CD14-positive monocyte (primary cell): ENCODE measurements at regions not wholly inside any gene's neighbourhood (a gene's known extent, or its start where the extent isn't known, plus 50 kb on each side); places are given as distances from the start of the nearest gene placed in this dataset.

Experiments
- DNase-seq, 3 donors: peaks; one replicate each; pipeline ENCODE4 v3.0.0-alpha.2; 2011 to 2022
- H2AFZ ChIP-seq: 2 replicates; pipeline ENCODE4 v1.6.0; 2012; ENCODE audit warnings: mild to moderate bottlenecking, low read depth, low read length, inconsistent platforms; ENCODE audit not compliant: insufficient read depth, poor library complexity, severe bottlenecking
- H3K27ac ChIP-seq, 2 donors: 1 replicate in 1 of 2; 2 replicates in 1 of 2; pipeline ENCODE4 v1.5.1; 2012 to 2013; ENCODE audit warnings: low read length in 2 of 2, control low read depth in 1 of 2, inconsistent platforms in 1 of 2, low read depth in 1 of 2, mild to moderate bottlenecking in 1 of 2
- H3K27me3 ChIP-seq, 2 donors: one replicate each; pipeline versions ENCODE4 v1.6.0 to v1.6.1; 2011 to 2013; ENCODE audit warnings: low read length in 2 of 2; ENCODE audit not compliant: control insufficient read depth in 2 of 2, insufficient read depth in 2 of 2
- H3K36me3 ChIP-seq, 2 donors: replicated peaks in 1 of 2; 1 replicate in 1 of 2; 2 replicates in 1 of 2; pipeline versions ENCODE4 v1.5.1 to v1.6.1; 2012 to 2013; ENCODE audit warnings: low read length in 2 of 2, control low read depth in 1 of 2, inconsistent platforms in 1 of 2, mild to moderate bottlenecking in 1 of 2; ENCODE audit not compliant: insufficient read depth in 2 of 2, control insufficient read depth in 1 of 2
- H3K4me1 ChIP-seq, 2 donors: 1 replicate in 1 of 2; 2 replicates in 1 of 2; pipeline versions ENCODE4 v1.5.1 to v1.6.1; 2012 to 2013; ENCODE audit warnings: low read length in 2 of 2, control low read depth in 1 of 2, inconsistent platforms in 1 of 2, mild to moderate bottlenecking in 1 of 2, moderate library complexity in 1 of 2; ENCODE audit not compliant: insufficient read depth in 2 of 2, control insufficient read depth in 1 of 2
- H3K4me2 ChIP-seq: replicated peaks from 2 replicates; pipeline ENCODE3; 2012; ENCODE audit warnings: low read length, moderate library complexity, mild to moderate bottlenecking; ENCODE audit not compliant: poor library complexity, severe bottlenecking; ENCODE audit errors: extremely low read depth
- H3K4me3 ChIP-seq, 3 experiments: fragments of 200-600 bp in 1 of 3; sonication (generic) in 1 of 3; replicated peaks in 1 of 3; 1 replicate in 2 of 3; 2 replicates in 1 of 3; pipeline ENCODE4 v1.5.1; 2011 to 2013; ENCODE audit warnings: low read length in 3 of 3, mild to moderate bottlenecking in 3 of 3, control low read depth in 2 of 3, low read depth in 2 of 3, inconsistent platforms in 1 of 3, moderate library complexity in 1 of 3
- H3K79me2 ChIP-seq: 2 replicates; pipeline ENCODE4 v1.6.0; 2012; ENCODE audit warnings: mild to moderate bottlenecking, control low read depth, inconsistent platforms, low read length, moderate library complexity; ENCODE audit not compliant: insufficient read depth
- H3K9ac ChIP-seq: 2 replicates; pipeline ENCODE4 v1.6.0; 2017; ENCODE audit warnings: low read length, mild to moderate bottlenecking; ENCODE audit not compliant: insufficient read depth, poor library complexity, severe bottlenecking
- H3K9me3 ChIP-seq, 2 donors: replicated peaks in 1 of 2; 1 replicate in 1 of 2; 2 replicates in 1 of 2; pipeline versions ENCODE4 v1.5.1 to v1.6.1; 2012 to 2013; ENCODE audit warnings: low read length in 2 of 2, control low read depth in 1 of 2; ENCODE audit not compliant: control insufficient read depth in 1 of 2, insufficient read depth in 1 of 2
- H4K20me1 ChIP-seq: 2 replicates; pipeline ENCODE4 v1.6.0; 2012; ENCODE audit warnings: mild to moderate bottlenecking, low read length, control low read depth, moderate library complexity; ENCODE audit not compliant: insufficient read depth
- H3K27ac Mint-ChIP-seq, 7 donors: one replicate each; pipeline ENCODE4 v1.8.0; 2020; ENCODE audit warnings: mild to moderate bottlenecking in 7 of 7, mixed read lengths in 7 of 7, moderate library complexity in 6 of 7, inconsistent platforms in 2 of 7
- H3K27me3 Mint-ChIP-seq, 3 donors: one replicate each; pipeline ENCODE4 v1.8.0; 2021 to 2022; ENCODE audit warnings: low read depth in 3 of 3, mild to moderate bottlenecking in 3 of 3, mixed read lengths in 3 of 3, moderate library complexity in 3 of 3, inconsistent platforms in 1 of 3
- H3K36me3 Mint-ChIP-seq, 2 donors: one replicate each; pipeline ENCODE4 v1.8.0; 2020; ENCODE audit warnings: mixed read lengths in 2 of 2, inconsistent platforms in 1 of 2, mild to moderate bottlenecking in 1 of 2
- H3K4me1 Mint-ChIP-seq: one replicate; pipeline ENCODE4 v1.8.0; 2020; ENCODE audit warnings: mild to moderate bottlenecking, mixed read lengths
- H3K4me3 Mint-ChIP-seq, 2 donors: one replicate each; pipeline ENCODE4 v1.8.0; 2020; ENCODE audit warnings: mild to moderate bottlenecking in 2 of 2, mixed read lengths in 2 of 2, moderate library complexity in 1 of 2
- H3K9me3 Mint-ChIP-seq, 7 donors: one replicate each; pipeline ENCODE4 v1.8.0; 2020 to 2022; ENCODE audit warnings: mixed read lengths in 7 of 7, mild to moderate bottlenecking in 6 of 7, moderate library complexity in 6 of 7, inconsistent platforms in 2 of 7
- CTCF ChIP-seq: fragments of 200-600 bp; IDR thresholded peaks from one replicate; pipeline ENCODE4 v1.8.0; 2022; ENCODE audit warnings: antibody characterized with exemption, mild to moderate bottlenecking
- WGBS: methylation state at CpG from one replicate; pipeline ENCODE4 v1.1.5; 2013; ENCODE audit warnings: missing lambda C conversion rate; ENCODE audit not compliant: insufficient coverage; 5-methylcytosine and 5-hydroxymethylcytosine counted together
- intact Hi-C, 2 donors: fragments of 100-400 bp; cut with micrococcal nuclease; formaldehyde crosslinking; loops; one replicate each; pipeline versions ENCODE4 v1.15.0 to v1.15.1; 2023

GRCh38 chr2:21424375-21424774 is 300.6 kb downstream of the TDRD15 start:
- Histone ChIP-seq H3K4me3 (no peak overlapping the region), H3K27ac (no peak overlapping the region), H3K27me3 (no peaks in the 10 kb centered on the region), H3K9ac (no peak overlapping the region), H3K9me3 (peaks cover 3 to 7% of the 10 kb centered on the region in 2 donors), H3K4me2 (no peak overlapping the region), H4K20me1 (no peaks in the 10 kb centered on the region), H3K36me3 (no peaks in the 10 kb centered on the region), H3K4me1 (no peaks in the 10 kb centered on the region), H2AFZ (no peak overlapping the region), H3K79me2 (no peaks in the 10 kb centered on the region)
- no peak for TF ChIP-seq CTCF
- no peaks in the 10 kb centered on the region for H3K4me1 Mint-ChIP-seq
- H3K4me3 Mint-ChIP-seq, result no peak overlapping the region
- H3K27me3 Mint-ChIP-seq, result peaks cover 0 to 5% (median 0%) of the 10 kb centered on the region in 3 donors
- intact Hi-C loops, result no loop called here
- peaks cover 2 to 25% (median 5%) of the 10 kb centered on the region in 7 donors for H3K9me3 Mint-ChIP-seq
- no peaks in the 10 kb centered on the region for H3K36me3 Mint-ChIP-seq
- DNase-seq, result no peak
- WGBS, result 88% methylated on average over 4 of the region's 4 CpGs
- peak overlapping the region in 1 of 7 donors; percentile 13 for H3K27ac Mint-ChIP-seq

GRCh38 chr2:21427606-21428005 is 303.8 kb downstream of the TDRD15 start:
- 44% methylated on average over 2 of the region's 2 CpGs for WGBS
- H3K36me3 ChIP-seq, result no peaks in the 10 kb centered on the region
- no peak overlapping the region for H3K4me3 ChIP-seq
- Mint-ChIP-seq H3K27ac (peak overlapping the region in 1 of 7 donors; percentile 18), H3K9me3 (peaks cover 0 to 12% (median 2%) of the 10 kb centered on the region in 7 donors), H3K27me3 (peaks cover 0 to 3% (median 2%) of the 10 kb centered on the region in 3 donors), H3K4me3 (no peak overlapping the region), H3K4me1 (no peaks in the 10 kb centered on the region), H3K36me3 (no peaks in the 10 kb centered on the region)
- no peak overlapping the region for H3K9ac ChIP-seq
- TF ChIP-seq CTCF, result no peak
- no peaks in the 10 kb centered on the region for H3K27me3 ChIP-seq
- H3K9me3 ChIP-seq, result peaks cover 4% of the 10 kb centered on the region in 2 donors
- H2AFZ ChIP-seq, result no peak overlapping the region
- no peak overlapping the region for H3K4me2 ChIP-seq
- intact Hi-C loops, result no loop called here
- no peaks in the 10 kb centered on the region for H3K79me2 ChIP-seq
- no peak for DNase-seq
- no peak overlapping the region for H3K27ac ChIP-seq
- no peaks in the 10 kb centered on the region for H4K20me1 ChIP-seq
- H3K4me1 ChIP-seq, result no peaks in the 10 kb centered on the region
